SK-N-SH treated with all-trans-retinoic acid at 6 μM for 48 hours (cell line): ENCODE measurements at regions not wholly inside any gene's neighbourhood (a gene's known extent, or its start where the extent isn't known, plus 50 kb on each side); places are given as distances from the start of the nearest gene placed in this dataset.

Source experiments
- ATAC-seq: fragments of 200-7000 bp; cut with Tn5 transposase; 3 replicates; pipeline ENCODE4 v1.9.1; 2020; ENCODE audit warnings: mild to moderate bottlenecking, moderate library complexity
- ARNTL ChIP-seq: fragments of 450-650 bp; formaldehyde crosslinking; IDR thresholded peaks from 2 replicates; pipeline ENCODE4 v1.5.0; 2020; ENCODE audit warnings: low read depth, mild to moderate bottlenecking, moderate library complexity, borderline replicate concordance
- BACH2 ChIP-seq: fragments of 250-450 bp; sonication (Bioruptor Pico); IDR thresholded peaks from 2 replicates; pipeline ENCODE4 v1.9.0; 2021; ENCODE audit warnings: mild to moderate bottlenecking, borderline replicate concordance
- CREB5 ChIP-seq: fragments of 250-450 bp; sonication (Bioruptor Pico); IDR thresholded peaks from 2 replicates; pipeline ENCODE4 v1.5.1; 2020; ENCODE audit warnings: low read depth, mild to moderate bottlenecking, moderate library complexity
- CSDC2 ChIP-seq: fragments of 250-450 bp; sonication (Bioruptor Pico); IDR thresholded peaks from 2 replicates; pipeline ENCODE4 v1.5.0; 2020; ENCODE audit warnings: mild to moderate bottlenecking, moderate library complexity
- CSRNP3 ChIP-seq: fragments of 250-450 bp; sonication (Bioruptor Pico); IDR thresholded peaks from 2 replicates; pipeline ENCODE4 v1.5.1; 2021; ENCODE audit warnings: mild to moderate bottlenecking, moderate library complexity
- ESRRG ChIP-seq: fragments of 250-450 bp; sonication (Bioruptor Pico); IDR thresholded peaks from 2 replicates; pipeline ENCODE4 v1.6.1; 2021; ENCODE audit warnings: mild to moderate bottlenecking
- GLIS3 ChIP-seq: fragments of 250-450 bp; sonication (Bioruptor Pico); IDR thresholded peaks from 2 replicates; pipeline ENCODE4 v1.5.0; 2020; ENCODE audit warnings: mild to moderate bottlenecking, moderate library complexity
- ISL1 ChIP-seq: fragments of 250-450 bp; sonication (Bioruptor Pico); IDR thresholded peaks from 2 replicates; pipeline ENCODE4 v2.1.2; 2022; ENCODE audit warnings: mild to moderate bottlenecking, moderate library complexity
- OSR1 ChIP-seq: fragments of 250-450 bp; sonication (Bioruptor Pico); IDR thresholded peaks from 2 replicates; pipeline ENCODE4 v1.8.0; 2022; ENCODE audit warnings: moderate library complexity, mild to moderate bottlenecking, inconsistent platforms
- PATZ1 ChIP-seq: fragments of 250-450 bp; sonication (Bioruptor Pico); IDR thresholded peaks from 2 replicates; pipeline ENCODE4 v1.8.0; 2020; ENCODE audit warnings: mild to moderate bottlenecking, moderate library complexity, borderline replicate concordance
- POU6F1 ChIP-seq: fragments of 250-450 bp; sonication (Bioruptor Pico); IDR thresholded peaks from 2 replicates; pipeline ENCODE4 v1.8.0; 2021; ENCODE audit warnings: low read depth, mild to moderate bottlenecking, moderate library complexity, borderline replicate concordance
- PPARA ChIP-seq: fragments of 250-450 bp; sonication (Bioruptor Pico); IDR thresholded peaks from 2 replicates; pipeline ENCODE4 v1.5.0; 2020; ENCODE audit warnings: mild to moderate bottlenecking, borderline replicate concordance
- RARB ChIP-seq: fragments of 250-450 bp; sonication (Bioruptor Pico); IDR thresholded peaks from 2 replicates; pipeline ENCODE4 v1.8.0; 2021; ENCODE audit warnings: mild to moderate bottlenecking, moderate library complexity
- SNAI2 ChIP-seq: fragments of 250-450 bp; sonication (Bioruptor Pico); IDR thresholded peaks from 2 replicates; pipeline ENCODE4 v1.5.0; 2020; ENCODE audit warnings: mild to moderate bottlenecking, moderate library complexity
- TCF4 ChIP-seq: fragments of 250-450 bp; sonication (Bioruptor Pico); IDR thresholded peaks from 2 replicates; pipeline ENCODE4 v1.8.0; 2021; ENCODE audit warnings: mild to moderate bottlenecking, moderate library complexity, borderline replicate concordance
- TOX ChIP-seq: fragments of 250-450 bp; sonication (Bioruptor Pico); IDR thresholded peaks from 2 replicates; pipeline ENCODE4 v1.8.0; 2021; ENCODE audit warnings: mild to moderate bottlenecking, moderate library complexity, borderline replicate concordance
- ZC3H10 ChIP-seq: fragments of 250-450 bp; sonication (Bioruptor Pico); IDR thresholded peaks from 2 replicates; pipeline ENCODE4 v1.5.1; 2021; ENCODE audit warnings: mild to moderate bottlenecking, moderate library complexity
- ZFP3 ChIP-seq: fragments of 250-450 bp; sonication (Bioruptor Pico); IDR thresholded peaks from 2 replicates; pipeline ENCODE4 v1.5.0; 2020; ENCODE audit warnings: mild to moderate bottlenecking, moderate library complexity
- ZFP30 ChIP-seq: fragments of 450-650 bp; formaldehyde crosslinking; IDR thresholded peaks from 2 replicates; pipeline ENCODE4 v1.5.0; 2022; ENCODE audit warnings: mild to moderate bottlenecking, moderate library complexity
- ZNF565 ChIP-seq: fragments of 450-650 bp; formaldehyde crosslinking; conservative IDR thresholded peaks from 2 replicates; pipeline ENCODE4 v1.5.0; 2020; ENCODE audit warnings: low read depth, mild to moderate bottlenecking, moderate library complexity
- ZNF70 ChIP-seq: fragments of 450-650 bp; formaldehyde crosslinking; IDR thresholded peaks from 2 replicates; pipeline ENCODE4 v1.5.0; 2020; ENCODE audit warnings: mild to moderate bottlenecking, moderate library complexity
- ZNF8 ChIP-seq: fragments of 450-650 bp; formaldehyde crosslinking; IDR thresholded peaks from 2 replicates; pipeline ENCODE4 v1.5.0; 2020; ENCODE audit warnings: mild to moderate bottlenecking, moderate library complexity

GRCh38 chr13:72657379-72657778 is 70.0 kb downstream of the MZT1 start:
- TF ChIP-seq SNAI2 (CRISPR knock-in tag) (no peak), OSR1 (CRISPR knock-in tag) (no peak), CSDC2 (CRISPR knock-in tag) (no peak), PATZ1 (CRISPR knock-in tag) (no peak), CREB5 (CRISPR knock-in tag) (no peak), TOX (CRISPR knock-in tag) (no peak), POU6F1 (CRISPR knock-in tag) (no peak), TCF4 (CRISPR knock-in tag) (no peak), PPARA (no peak), GLIS3 (CRISPR knock-in tag) (no peak), ZFP3 (CRISPR knock-in tag) (no peak), ESRRG (CRISPR knock-in tag) (no peak), ARNTL (no peak), ZNF8 (CRISPR knock-in tag) (no peak), CSRNP3 (CRISPR knock-in tag) (no peak), ZC3H10 (CRISPR knock-in tag) (no peak), ZNF70 (no peak), ZFP30 (CRISPR knock-in tag) (no peak), ISL1 (CRISPR knock-in tag) (no peak), ZNF565 (CRISPR knock-in tag) (no peak)
- no peak for ATAC-seq

GRCh38 chr13:72656357-72656756 is 71.1 kb downstream of the MZT1 start:
- TF ChIP-seq SNAI2 (CRISPR knock-in tag) = no peak
- no peak for TF ChIP-seq ARNTL
- TF ChIP-seq ISL1 (CRISPR knock-in tag) = no peak
- TF ChIP-seq ZFP30 (CRISPR knock-in tag) = no peak
- no peak for ATAC-seq

GRCh38 chr13:72653506-72653905 is 73.9 kb downstream of the MZT1 start:
- ATAC-seq = no peak
- TF ChIP-seq GLIS3 (CRISPR knock-in tag) = no peak
- no peak for TF ChIP-seq ZFP30 (CRISPR knock-in tag)
- TF ChIP-seq POU6F1 (CRISPR knock-in tag) = no peak
- TF ChIP-seq ZNF70 = no peak
- TF ChIP-seq RARB (CRISPR knock-in tag) = no peak
- TF ChIP-seq, all 23 proteins: peak for 0

- ATAC-seq = no peak
- TF ChIP-seq ESRRG (CRISPR knock-in tag) (no peak), ARNTL (no peak), PATZ1 (CRISPR knock-in tag) (no peak), ZNF8 (CRISPR knock-in tag) (no peak), BACH2 (CRISPR knock-in tag) (no peak), ZC3H10 (CRISPR knock-in tag) (no peak)
- TF ChIP-seq, all 23 proteins: peak for 0
Observed at GRCh38 chr13:72652681-72653080, 74.7 kb downstream of the MZT1 start.
